ENCODE measurements at regions not wholly inside any gene's neighbourhood (a gene's known extent, or its start where the extent isn't known, plus 50 kb on each side); places are given as distances from the start of the nearest gene placed in this dataset.

DNA sequence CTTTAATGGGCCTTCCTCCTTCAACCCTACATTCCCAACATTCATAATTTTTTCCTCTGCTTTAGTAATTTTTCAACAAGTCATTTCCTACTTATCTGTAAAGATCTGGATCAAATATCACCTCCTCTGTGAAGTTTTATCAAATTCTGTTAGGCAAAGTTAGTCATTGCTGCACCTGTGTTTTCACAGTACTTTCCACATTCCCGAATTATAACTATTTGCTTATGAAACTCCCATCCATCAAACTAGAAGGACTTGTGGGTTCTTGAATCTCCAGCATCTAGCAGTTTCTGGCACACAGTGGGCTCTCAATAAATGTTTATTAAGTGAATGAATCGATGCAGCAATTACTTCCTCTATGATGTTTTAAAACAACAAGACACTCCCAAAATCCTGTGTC, 257.6 kb downstream of the HDGFL1 start:
- H3K27ac Mint-ChIP-seq, result no peak overlapping the region
- Histone ChIP-seq H3K4me2 (ENCODE audit: insufficient read depth, insufficient read length, low read length) (no peak overlapping the region), H3K23ac (ENCODE audit: insufficient read length, low read depth, low read length) (no peak overlapping the region), H3K56ac (ENCODE audit: insufficient read length, low read depth, low read length) (no peak overlapping the region), H3K79me2 (ENCODE audit: insufficient read depth, low read length) (no peaks in the 10 kb centered on the region), H2AK5ac (ENCODE audit: insufficient read length, low read length) (no peak overlapping the region), H4K5ac (ENCODE audit: insufficient read length, low read depth, low read length) (no peak overlapping the region), H3K14ac (ENCODE audit: insufficient read depth, low read length) (no peak overlapping the region), H3K27ac (ENCODE audit: insufficient read length, low read depth, low read length) (no peak overlapping the region), H3K79me1 (ENCODE audit: insufficient read depth, low read depth, low read length, poor library complexity, severe bottlenecking) (no peaks in the 10 kb centered on the region), H3K27me3 (ENCODE audit: insufficient read depth, low read length) (no peaks in the 10 kb centered on the region), H2BK12ac (ENCODE audit: insufficient read length, low read depth, low read length) (no peak overlapping the region), H4K20me1 (ENCODE audit: control insufficient read depth, insufficient read depth, insufficient read length) (no peaks in the 10 kb centered on the region), H3K4me1 (ENCODE audit: insufficient read depth, low read length) (0 out of 2 replicates have a peak, but pooled peaks cover 3% of the 10 kb centered on the region), H3T11ph (ENCODE audit: low read length) (no peak overlapping the region), H4K91ac (ENCODE audit: insufficient read length, low read depth, low read length) (no peak overlapping the region), H2BK5ac (ENCODE audit: insufficient read length, low read length) (no peak overlapping the region), H2AFZ (ENCODE audit: low read length) (no peak overlapping the region), H3K23me2 (ENCODE audit: insufficient read length, low read depth, low read length, poor library complexity, severe bottlenecking) (no peaks in the 10 kb centered on the region), H3K9ac (ENCODE audit: extremely low read depth, insufficient read length, low read length) (no peak overlapping the region), H4K8ac (replicated peaks; ENCODE audit: insufficient read length, low read depth, low read length) (no peak overlapping the region), H2BK120ac (ENCODE audit: low read depth, low read length, poor library complexity, severe bottlenecking) (no peak overlapping the region), H3K4ac (ENCODE audit: low read depth, low read length) (no peak overlapping the region), H2BK15ac (ENCODE audit: low read depth, low read length) (no peak overlapping the region), H3K18ac (ENCODE audit: insufficient read length, low read depth, low read length) (no peak overlapping the region), H2BK20ac (ENCODE audit: low read depth, low read length, poor library complexity, severe bottlenecking) (no peak overlapping the region), H3K9me3 (ENCODE audit: control insufficient read depth, low read depth, low read length) (no peaks in the 10 kb centered on the region)
- TF ChIP-seq, protein P1, sequence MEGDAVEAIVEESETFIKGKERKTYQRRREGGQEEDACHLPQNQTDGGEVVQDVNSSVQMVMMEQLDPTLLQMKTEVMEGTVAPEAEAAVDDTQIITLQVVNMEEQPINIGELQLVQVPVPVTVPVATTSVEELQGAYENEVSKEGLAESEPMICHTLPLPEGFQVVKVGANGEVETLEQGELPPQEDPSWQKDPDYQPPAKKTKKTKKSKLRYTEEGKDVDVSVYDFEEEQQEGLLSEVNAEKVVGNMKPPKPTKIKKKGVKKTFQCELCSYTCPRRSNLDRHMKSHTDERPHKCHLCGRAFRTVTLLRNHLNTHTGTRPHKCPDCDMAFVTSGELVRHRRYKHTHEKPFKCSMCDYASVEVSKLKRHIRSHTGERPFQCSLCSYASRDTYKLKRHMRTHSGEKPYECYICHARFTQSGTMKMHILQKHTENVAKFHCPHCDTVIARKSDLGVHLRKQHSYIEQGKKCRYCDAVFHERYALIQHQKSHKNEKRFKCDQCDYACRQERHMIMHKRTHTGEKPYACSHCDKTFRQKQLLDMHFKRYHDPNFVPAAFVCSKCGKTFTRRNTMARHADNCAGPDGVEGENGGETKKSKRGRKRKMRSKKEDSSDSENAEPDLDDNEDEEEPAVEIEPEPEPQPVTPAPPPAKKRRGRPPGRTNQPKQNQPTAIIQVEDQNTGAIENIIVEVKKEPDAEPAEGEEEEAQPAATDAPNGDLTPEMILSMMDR (conservative IDR thresholded peaks at IDR 0.05), result no peak
- DNase-seq, result no peak
- WGBS (ENCODE audit: extremely low coverage, insufficient read length, low lambda C conversion rate), result no CpG with 5 or more reads among the region's 2 CpGs
- no peaks in the 10 kb centered on the region for H3K27me3 Mint-ChIP-seq (ENCODE audit: low read depth)
- H3K36me3 Mint-ChIP-seq (ENCODE audit: insufficient read depth in 1 of 3, low read depth in 3 of 3), result no peaks in the 10 kb centered on the region; a peak in 1 of 7 replicates
- no peak overlapping the region for H3K4me3 Mint-ChIP-seq
- H3K4me1 Mint-ChIP-seq, result peaks cover 10 to 14% of the 10 kb centered on the region in 2 experiments
- H3K9me3 Mint-ChIP-seq, result 0 out of 5 replicates have a peak, but pooled peaks cover 0 to under 1% of the 10 kb centered on the region in 2 experiments
